Stomach (tissue), 4 donors: ENCODE measurements at regions not wholly inside any gene's neighbourhood (a gene's known extent, or its start where the extent isn't known, plus 50 kb on each side); places are given as distances from the start of the nearest gene placed in this dataset.

Source experiments
- EP300 ChIP-seq: sonication (generic); formaldehyde crosslinking; IDR thresholded peaks from one replicate; pipeline ENCODE4 v1.6.1; 2017; ENCODE audit warnings: antibody characterized with exemption
- POLR2A ChIP-seq, 4 donors: fragments of 450-650 bp; IDR thresholded peaks; one replicate each; pipeline ENCODE4 v1.6.1; 2016; ENCODE audit warnings: antibody characterized with exemption in 4 of 4, control low read depth in 2 of 4, mild to moderate bottlenecking in 1 of 4, moderate library complexity in 1 of 4
- TF ChIP-seq, protein P1 (sequence below), 7 experiments: fragments of 450-650 bp in 4 of 7; fragments of 200-600 bp in 3 of 7; sonication (generic) in 3 of 7; IDR thresholded peaks; one replicate each; pipeline ENCODE4 v1.5.1; 2016 to 2019; ENCODE audit warnings: antibody characterized with exemption in 7 of 7, control low read depth in 2 of 7, mild to moderate bottlenecking in 1 of 7

DNA sequence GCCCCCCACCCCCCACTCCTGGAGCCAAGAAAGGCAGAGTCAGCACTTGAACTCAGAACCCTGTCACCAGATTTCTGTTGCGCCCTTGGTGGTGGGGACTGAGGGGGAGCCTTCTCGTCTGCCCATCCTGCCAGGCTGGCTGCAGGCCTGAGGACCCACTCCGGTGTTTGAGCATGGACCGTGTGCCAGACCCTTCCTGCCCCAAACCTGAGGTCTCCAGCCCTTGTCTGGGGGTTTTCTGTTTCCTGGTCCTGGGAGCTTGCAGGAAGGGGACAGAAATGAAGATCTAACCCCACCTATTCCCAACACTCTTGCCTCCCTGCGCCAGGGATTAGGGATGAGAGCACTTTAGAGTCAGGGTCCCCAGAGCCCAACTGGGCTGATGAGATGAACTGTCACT lies 190.6 kb downstream of the HAUS1 start:
- TF ChIP-seq, protein P1, sequence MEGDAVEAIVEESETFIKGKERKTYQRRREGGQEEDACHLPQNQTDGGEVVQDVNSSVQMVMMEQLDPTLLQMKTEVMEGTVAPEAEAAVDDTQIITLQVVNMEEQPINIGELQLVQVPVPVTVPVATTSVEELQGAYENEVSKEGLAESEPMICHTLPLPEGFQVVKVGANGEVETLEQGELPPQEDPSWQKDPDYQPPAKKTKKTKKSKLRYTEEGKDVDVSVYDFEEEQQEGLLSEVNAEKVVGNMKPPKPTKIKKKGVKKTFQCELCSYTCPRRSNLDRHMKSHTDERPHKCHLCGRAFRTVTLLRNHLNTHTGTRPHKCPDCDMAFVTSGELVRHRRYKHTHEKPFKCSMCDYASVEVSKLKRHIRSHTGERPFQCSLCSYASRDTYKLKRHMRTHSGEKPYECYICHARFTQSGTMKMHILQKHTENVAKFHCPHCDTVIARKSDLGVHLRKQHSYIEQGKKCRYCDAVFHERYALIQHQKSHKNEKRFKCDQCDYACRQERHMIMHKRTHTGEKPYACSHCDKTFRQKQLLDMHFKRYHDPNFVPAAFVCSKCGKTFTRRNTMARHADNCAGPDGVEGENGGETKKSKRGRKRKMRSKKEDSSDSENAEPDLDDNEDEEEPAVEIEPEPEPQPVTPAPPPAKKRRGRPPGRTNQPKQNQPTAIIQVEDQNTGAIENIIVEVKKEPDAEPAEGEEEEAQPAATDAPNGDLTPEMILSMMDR (IDR thresholded peaks at IDR 0.05) = no peak
- TF ChIP-seq POLR2A (IDR thresholded peaks at IDR 0.05) = no peak
- TF ChIP-seq EP300 = no peak
